Astrocyte of the cerebellum (primary cell): ENCODE measurements at regions not wholly inside any gene's neighbourhood (a gene's known extent, or its start where the extent isn't known, plus 50 kb on each side); places are given as distances from the start of the nearest gene placed in this dataset.
A peak's percentile ranks its signal among the peaks of the same experiment; 100 is the strongest.

ENCODE experiments used
- DNase-seq: peaks from one replicate; pipeline ENCODE4 v3.0.0-alpha.2; 2011; ENCODE audit warnings: low read depth
- H3K4me3 ChIP-seq: 2 replicates; pipeline ENCODE4 v1.5.1; 2011; ENCODE audit warnings: mild to moderate bottlenecking, low read depth, low read length, moderate library complexity
- CTCF ChIP-seq: IDR thresholded peaks from 2 replicates; pipeline ENCODE4 v1.5.1; 2012; ENCODE audit warnings: low read length, low read depth, moderate library complexity, mild to moderate bottlenecking; ENCODE audit errors: missing control alignments
- in situ Hi-C: cut with HindIII; loops from 2 replicates; pipeline ENCODE4 v1.10.0; 2017; ENCODE audit warnings: low sequenced_read_pairs

GRCh38 chr4:138538743-138539142 lies 296.6 kb upstream of the SLC7A11 start:
- H3K4me3 ChIP-seq: no peak overlapping the region
- DNase-seq: no peak
- in situ Hi-C loops: no loop called here
- TF ChIP-seq CTCF: no peak

GRCh38 chr4:138537731-138538490 lies 295.8 kb upstream of the SLC7A11 start:
- TF ChIP-seq CTCF: no peak
- H3K4me3 ChIP-seq: no peak overlapping the region
- DNase-seq: no peak
- in situ Hi-C loops: no loop called here

GRCh38 chr4:138535316-138535715 lies 293.2 kb upstream of the SLC7A11 start:
- no peak overlapping the region for H3K4me3 ChIP-seq
- no peak for TF ChIP-seq CTCF
- DNase-seq: no peak
- in situ Hi-C loops: no loop called here

- in situ Hi-C loops: no loop called here
- TF ChIP-seq CTCF: peak; percentile 45
- DNase-seq: no peak
- H3K4me3 ChIP-seq: no peak overlapping the region
Measured at GRCh38 chr4:138522366-138522765, 280.2 kb upstream of the SLC7A11 start.

GRCh38 chr4:138521809-138522208 lies 279.7 kb upstream of the SLC7A11 start:
- no peak overlapping the region for H3K4me3 ChIP-seq
- no peak for TF ChIP-seq CTCF
- no peak for DNase-seq
- in situ Hi-C loops: no loop called here

GRCh38 chr4:138519436-138519835 lies 277.3 kb upstream of the SLC7A11 start:
- H3K4me3 ChIP-seq: no peak overlapping the region
- DNase-seq: no peak
- in situ Hi-C loops: no loop called here
- no peak for TF ChIP-seq CTCF
